GM19463 (cell line): ENCODE measurements at regions not wholly inside any gene's neighbourhood (a gene's known extent, or its start where the extent isn't known, plus 50 kb on each side); places are given as distances from the start of the nearest gene placed in this dataset.
"Not testable (repeated sequence)": the region's sequence is repeated elsewhere in the genome, so short reads cannot be mapped to it uniquely, and the experiment has no call there.

ENCODE experiments used
- ATAC-seq: cut with Tn5 transposase; IDR thresholded peaks from one replicate; pipeline ENCODE4 v1.9.1; 2021; ENCODE audit warnings: mild to moderate bottlenecking, moderate library complexity; ENCODE audit not compliant: unreplicated experiment

- no peak for ATAC-seq
These were observed 132.3 kb downstream of the LIG4 start for GRCh38 chr13:108083056-108083455.

GRCh38 chr13:108082481-108082880, 132.9 kb downstream of the LIG4 start:
- no peak for ATAC-seq

DNA sequence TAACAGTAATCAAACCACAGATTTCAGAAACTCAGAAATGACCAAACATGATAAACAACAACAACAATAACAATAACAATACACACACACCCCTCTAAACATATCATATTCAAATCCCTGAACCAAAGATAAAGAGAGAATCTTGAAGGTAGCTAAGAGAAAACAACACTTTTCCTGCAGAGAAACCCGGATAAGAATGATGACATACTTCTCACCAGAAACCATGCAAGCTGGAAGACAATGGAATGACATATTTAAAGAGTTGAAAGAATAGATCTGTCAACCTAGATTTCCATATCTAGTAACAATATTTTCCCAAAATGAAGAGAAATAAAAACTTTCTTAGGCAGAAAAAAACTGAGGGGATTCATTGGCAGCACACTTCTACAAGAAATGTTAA, 138.1 kb downstream of the LIG4 start:
- ATAC-seq = no peak

DNA sequence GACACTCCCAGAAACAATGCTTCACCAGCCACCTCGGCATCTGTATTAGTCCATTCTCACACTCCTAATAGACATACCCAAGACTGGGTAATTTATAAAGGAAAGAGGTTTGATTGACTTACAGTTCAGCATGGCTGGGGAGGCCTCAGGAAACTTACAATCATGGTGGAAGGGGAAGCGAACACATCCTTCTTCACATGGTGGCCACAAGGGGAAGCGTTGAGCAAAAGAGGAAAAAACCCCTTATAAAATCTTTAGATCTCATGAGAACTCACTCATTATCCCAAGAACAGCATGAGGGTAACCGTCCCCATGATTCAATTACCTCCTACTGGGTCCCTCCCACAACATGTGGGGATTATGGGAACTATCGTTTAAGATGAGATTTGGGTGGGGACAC, 140.9 kb downstream of the LIG4 start:
- not testable (repeated sequence) for ATAC-seq

DNA sequence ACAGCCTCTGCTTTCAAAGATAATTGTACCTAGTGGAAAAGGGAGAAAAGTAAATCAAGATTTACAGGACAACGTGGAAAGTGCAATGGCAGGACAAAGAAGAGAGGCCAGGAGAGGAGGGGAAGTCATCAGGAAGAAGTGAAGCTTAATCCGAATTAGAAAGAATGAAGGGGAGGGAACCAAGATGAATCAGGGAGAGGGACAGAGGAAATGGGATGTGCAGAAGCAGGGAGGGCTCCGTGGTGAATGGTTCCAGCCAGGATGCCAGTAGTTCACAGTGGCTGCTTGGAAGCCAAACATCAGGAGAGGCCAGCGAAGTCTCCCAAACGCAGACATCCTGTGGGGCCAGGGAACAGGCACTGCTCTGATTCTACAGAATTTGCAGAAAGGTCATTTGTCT, 144.4 kb downstream of the LIG4 start:
- ATAC-seq = no peak

DNA sequence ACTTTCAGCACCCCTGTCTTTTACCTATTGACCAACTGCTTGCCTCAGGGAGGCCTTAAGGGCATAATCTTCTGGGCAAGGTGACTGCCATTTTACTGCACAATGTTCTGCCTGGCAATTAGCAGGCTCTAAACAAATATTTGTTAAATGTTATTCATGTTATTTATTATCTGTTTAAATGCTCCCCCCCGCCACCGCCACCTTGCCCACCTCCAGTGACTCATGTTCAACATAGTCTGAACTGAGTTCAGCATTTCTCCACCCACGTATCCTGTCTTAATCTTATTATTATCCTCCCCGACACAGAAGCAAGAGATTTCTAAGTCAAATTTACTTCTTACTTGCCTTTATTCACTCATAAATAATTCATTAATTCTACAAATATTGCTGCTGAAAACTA, 144.8 kb downstream of the LIG4 start:
- no peak for ATAC-seq

DNA sequence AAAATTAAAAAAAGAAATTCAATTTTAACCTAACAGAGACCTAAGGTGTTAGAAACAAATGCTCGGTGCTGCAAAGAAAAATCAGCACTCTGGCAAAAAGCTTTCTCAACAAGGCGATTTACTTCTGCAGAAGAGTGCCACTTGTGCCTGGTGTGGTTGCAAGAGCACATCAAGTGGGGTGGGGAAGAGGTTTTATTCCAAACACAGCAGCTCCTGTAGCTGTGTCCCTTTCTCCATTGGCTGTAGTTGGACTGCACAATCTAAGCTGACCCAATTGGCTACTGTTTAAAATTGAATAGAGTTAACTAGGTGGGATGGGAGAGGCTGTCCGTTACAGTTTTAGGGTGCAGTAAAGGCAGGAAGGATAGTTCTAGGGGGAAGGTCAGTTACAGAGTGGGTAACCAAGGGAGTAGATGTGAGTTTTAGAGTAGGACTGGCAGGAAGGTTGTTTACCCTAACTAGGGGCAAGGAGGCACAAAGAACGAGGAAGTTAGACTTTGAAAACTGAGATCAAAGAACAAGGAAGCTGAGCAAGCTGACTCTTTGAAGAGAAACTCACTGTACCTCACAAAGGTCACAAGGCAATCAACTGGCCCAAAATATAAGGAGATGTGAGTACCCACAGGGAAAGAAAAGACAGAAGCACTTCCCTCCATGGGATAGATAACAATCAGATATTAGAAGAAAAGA, 145.7 kb downstream of the LIG4 start:
- no peak for ATAC-seq

DNA sequence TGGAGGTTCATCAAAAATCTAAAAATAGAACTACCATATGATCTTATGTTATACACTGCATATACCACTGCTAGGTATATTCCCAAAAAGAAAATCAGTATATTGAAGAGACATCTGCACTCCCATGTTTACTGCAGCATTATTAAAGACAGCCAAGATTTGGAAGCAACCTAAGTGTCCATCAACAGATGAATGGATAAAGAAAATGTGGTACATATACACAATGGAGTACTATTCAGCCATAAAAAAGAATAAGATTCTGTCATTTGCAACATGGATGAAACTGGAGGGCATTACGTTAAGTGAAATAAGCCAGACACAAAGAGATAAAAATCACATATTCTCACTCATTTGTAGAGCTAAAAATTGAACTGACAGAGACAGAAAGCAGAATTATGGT, 151.0 kb downstream of the LIG4 start:
- ATAC-seq = not testable (repeated sequence)

DNA sequence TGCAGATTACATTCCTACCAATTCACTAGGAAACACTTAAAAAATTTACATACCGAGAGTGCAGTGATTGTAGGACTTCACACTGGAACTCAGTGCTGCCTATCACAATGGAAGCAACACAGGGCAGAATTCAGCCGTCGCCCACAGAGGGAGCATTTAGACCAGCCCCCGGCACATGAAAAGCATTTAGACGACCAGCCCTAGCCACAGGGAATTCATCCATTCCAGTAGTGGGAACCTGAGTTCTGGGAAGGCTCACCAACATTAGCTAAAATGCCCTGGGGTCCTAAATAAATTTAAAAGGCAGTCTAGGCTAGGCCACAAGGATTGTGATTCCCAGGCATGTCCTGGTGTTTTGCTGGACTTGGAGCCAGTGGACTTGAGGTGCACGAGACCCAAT, 155.2 kb downstream of the LIG4 start:
- no peak for ATAC-seq

DNA sequence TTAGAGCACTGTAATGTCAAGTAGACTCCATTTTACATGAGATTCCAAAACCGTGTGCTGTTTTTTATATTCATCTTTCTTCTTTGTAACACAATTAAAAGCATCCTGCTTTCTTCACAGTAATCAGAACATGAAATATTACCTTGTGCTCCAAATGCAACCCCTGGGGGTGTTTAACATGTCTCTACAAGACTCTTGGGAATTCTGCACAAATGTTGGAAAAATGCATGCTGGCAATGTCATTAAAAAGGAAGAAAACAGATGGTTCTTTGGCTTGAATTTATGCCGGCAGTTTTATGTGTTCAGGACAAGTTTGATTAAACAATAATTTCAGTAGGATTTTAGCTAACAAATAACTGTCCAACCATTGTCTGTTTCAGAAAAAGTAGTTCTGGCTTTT, 159.1 kb downstream of the LIG4 start:
- ATAC-seq = no peak

DNA sequence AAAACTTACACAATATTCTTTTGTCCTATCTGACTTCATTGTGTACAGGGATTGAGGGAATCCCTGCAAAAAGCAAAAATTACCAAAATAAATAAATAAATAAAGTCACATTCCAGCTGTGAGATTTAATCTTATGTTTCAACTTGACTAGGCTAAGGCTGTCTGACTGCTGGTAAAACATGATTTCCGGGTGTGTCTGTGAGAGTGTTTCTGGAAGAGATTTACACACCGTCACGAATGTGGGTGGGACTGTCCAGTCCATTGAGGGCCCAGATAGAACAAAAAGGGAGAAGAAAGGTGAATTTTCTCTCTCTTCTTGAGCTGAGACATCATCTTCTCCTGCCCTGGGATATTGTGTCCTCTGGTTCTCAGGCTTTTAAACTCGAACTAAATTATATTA, 166.1 kb downstream of the LIG4 start:
- ATAC-seq = no peak

- ATAC-seq = no peak
These were observed 170.4 kb downstream of the LIG4 start for GRCh38 chr13:108044954-108045353.

DNA sequence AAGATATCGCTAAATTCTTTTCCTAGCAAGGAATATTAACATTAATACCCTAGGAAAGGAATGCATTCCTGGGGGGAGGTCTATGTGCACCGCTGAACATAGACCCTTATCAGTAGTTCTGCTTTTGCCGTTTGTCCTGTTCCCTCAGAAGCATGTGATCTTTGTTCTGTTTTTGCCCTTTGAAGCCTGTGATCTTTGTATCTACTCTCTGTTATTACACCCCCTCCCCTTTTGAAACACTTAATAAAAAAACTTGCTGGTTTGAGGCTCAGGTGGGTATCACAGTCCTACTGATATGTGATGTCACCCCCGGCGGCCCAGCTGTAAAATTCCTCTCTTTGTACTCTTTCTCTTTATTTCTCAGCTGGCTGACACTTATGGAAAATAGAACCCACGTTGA, 172.5 kb downstream of the LIG4 start:
- ATAC-seq = not testable (repeated sequence)

- no peak for ATAC-seq
These were observed 178.0 kb downstream of the LIG4 start for GRCh38 chr13:108037348-108037747.

DNA sequence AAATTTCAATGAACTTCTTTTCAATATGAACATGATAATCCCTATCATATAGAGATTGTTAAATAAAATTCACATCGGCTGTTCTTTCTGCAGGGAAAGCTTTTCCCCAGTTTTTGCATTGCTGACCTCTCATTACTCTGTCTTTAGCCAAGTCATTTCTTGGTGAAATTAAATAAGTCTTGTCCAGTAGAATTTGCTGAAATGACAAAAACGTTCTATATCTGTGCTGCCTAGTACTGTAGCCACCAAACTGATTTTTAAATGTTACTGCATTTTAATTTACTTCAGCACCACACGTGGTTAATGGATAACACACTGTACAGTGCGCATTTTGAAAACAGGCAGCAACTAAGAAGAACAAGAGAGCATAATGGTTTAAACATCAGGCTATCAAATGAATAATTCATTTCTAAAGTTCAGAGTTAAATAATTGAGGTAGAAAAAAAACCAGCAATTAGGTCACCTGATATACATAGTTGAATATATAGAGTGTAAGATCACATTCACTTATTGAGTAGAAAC, 178.9 kb downstream of the LIG4 start:
- ATAC-seq = no peak

DNA sequence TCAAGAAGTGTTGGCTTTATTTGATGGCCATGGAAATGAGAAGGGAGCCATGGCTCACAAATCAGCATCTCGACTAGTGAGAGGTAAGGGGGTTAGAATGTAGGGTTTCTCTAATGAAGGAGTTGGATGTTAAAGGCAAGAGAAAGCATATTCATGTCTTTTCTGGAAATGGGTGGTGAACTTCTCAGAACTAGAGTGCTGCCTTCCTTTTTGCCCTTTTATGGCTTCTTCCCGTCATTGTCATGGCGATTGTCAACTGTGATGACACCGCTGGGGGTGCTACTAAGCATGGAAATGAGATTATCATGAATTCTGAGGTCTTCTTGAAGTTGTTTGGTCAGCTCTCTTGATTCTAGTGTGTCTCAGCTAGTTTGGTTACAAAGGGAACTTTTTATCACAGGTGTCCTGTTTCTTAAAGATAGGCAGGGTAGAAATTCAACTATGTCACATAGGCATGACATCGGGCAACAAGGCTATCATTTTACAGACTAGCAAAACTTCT, 180.4 kb downstream of the LIG4 start:
- ATAC-seq = no peak

DNA sequence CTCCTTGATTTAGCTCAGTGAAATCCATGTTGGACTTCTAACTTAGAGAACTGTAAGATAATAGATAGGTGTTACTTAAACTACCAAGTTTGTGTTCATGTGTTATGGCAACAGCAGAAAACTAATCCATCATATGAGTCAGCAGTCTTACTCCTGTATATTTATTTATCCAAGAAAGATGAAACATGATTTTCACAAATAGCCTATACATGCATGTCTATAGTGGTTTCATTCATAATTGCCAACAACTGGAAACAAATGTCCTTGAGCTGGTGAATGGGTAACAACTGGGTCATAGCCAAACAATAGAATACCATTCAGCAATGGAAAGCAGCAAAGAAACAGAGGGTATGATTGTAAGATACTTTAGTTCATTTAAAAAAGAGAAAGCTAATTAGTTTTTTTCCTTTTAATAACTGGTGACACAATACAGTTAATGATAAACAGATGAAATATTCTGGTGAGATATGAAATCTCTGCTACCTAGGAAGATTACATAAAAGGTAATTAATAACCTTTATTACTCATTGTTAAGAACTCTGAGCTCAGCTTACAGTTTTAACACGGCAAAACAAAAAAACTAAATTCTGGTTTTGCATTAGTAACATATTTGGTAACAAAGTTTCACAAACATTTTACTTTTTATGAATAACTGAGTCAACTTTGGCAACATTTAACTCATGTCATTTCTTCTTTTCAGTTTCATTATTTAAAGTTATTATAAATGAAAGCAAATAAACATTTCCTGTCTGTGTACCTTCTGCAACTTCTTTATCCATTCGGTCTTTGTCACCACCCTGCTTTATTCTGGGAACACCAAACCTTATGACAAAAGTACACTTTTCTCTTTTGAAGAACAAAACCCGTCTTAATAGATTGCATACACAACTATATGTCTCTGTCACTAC, 181.3 kb downstream of the LIG4 start:
- no peak for ATAC-seq

DNA sequence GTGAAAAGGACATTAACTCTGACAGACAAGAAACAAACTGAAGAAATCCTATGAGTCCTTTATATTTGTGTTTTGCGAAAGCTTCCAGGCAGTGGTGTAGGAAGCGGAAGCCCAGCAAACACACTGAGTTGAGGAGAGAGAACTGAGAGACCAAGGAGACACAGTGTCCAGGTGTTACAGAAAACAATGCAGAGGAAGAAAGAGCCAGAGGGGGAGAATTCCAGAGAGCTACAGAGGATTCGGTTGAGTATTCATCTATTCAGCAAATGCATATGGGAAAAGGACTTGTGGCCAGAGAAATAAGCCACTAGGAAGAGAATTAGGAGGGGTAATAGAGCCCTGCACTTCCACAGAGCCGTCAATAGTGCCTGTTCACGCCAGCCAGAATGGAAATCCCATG, 183.5 kb downstream of the LIG4 start:
- ATAC-seq = no peak

DNA sequence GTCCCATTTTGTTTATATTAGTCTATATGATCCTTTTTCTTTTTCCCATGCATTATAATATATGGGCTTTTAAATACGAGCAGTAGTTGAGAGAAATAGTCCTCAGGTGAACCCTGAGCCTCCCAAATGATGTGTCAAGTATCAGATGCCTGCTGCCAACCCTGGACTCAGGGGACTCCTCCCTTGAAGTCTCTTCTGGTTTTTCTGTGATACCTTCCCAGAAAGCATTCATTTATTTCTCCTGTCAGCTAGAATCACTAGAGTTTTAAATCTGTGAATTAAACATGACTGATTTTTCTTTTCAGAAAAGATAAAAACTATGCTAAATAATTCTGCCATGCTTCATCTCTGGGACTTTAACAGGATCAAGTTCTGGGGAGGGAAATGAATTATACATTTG, 184.6 kb downstream of the LIG4 start:
- no peak for ATAC-seq

- no peak for ATAC-seq
These were observed 188.5 kb downstream of the LIG4 start for GRCh38 chr13:108026680-108027410.

DNA sequence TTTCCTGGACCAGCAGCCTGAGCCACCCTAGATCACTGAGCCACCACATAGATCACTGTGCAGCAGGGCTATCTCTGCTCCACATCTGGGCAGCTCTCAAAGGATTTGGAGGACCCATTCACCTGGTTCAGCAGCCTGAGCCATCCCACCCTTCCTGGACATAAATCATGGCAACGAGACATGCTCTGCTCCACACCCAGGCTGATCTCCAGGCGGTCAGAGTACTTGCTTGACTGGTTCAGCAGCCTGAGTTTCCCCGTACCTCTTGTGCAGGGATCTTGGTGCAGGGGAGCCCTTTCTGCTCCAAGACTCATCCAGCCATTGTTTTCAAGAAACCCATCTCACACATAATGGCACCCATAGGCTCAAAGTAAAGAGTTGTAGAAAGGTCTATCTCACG, 195.3 kb downstream of the LIG4 start:
- no peak for ATAC-seq
